H9 (cell line): ENCODE measurements at regions not wholly inside any gene's neighbourhood (a gene's known extent, or its start where the extent isn't known, plus 50 kb on each side); places are given as distances from the start of the nearest gene placed in this dataset.

Experiments used
- DNase-seq: peaks from one replicate; pipeline ENCODE4 v3.0.0-alpha.2; 2017
- H2AFZ ChIP-seq: one replicate; pipeline ENCODE4 v1.6.1; 2013; ENCODE audit warnings: mild to moderate bottlenecking, low read length, control low read depth, moderate library complexity
- H2AK5ac ChIP-seq: 2 replicates; pipeline ENCODE4 v1.6.1; 2013; ENCODE audit warnings: low read length, control low read depth, mixed read lengths; ENCODE audit not compliant: insufficient read length
- H2BK120ac ChIP-seq: one replicate; pipeline ENCODE4 v1.6.1; 2013; ENCODE audit warnings: low read depth, mild to moderate bottlenecking, low read length, control low read depth, inconsistent platforms; ENCODE audit not compliant: poor library complexity, severe bottlenecking
- H2BK12ac ChIP-seq: 2 replicates; pipeline ENCODE4 v1.6.1; 2013; ENCODE audit warnings: low read length, control low read depth, mixed read lengths, low read depth; ENCODE audit not compliant: insufficient read length
- H2BK15ac ChIP-seq: 2 replicates; pipeline ENCODE4 v1.6.1; 2013; ENCODE audit warnings: low read depth, low read length, control low read depth
- H2BK20ac ChIP-seq: one replicate; pipeline ENCODE4 v1.6.1; 2013; ENCODE audit warnings: low read depth, mild to moderate bottlenecking, low read length, control low read depth, inconsistent platforms; ENCODE audit not compliant: poor library complexity, severe bottlenecking
- H2BK5ac ChIP-seq: 2 replicates; pipeline ENCODE4 v1.6.1; 2013; ENCODE audit warnings: low read length, control low read depth, mixed read lengths; ENCODE audit not compliant: insufficient read length
- H3K14ac ChIP-seq: 2 replicates; pipeline ENCODE4 v1.6.1; 2013; ENCODE audit warnings: low read length, control low read depth; ENCODE audit not compliant: insufficient read depth
- H3K18ac ChIP-seq: 2 replicates; pipeline ENCODE4 v1.6.1; 2013; ENCODE audit warnings: low read depth, mild to moderate bottlenecking, mixed read lengths, low read length, control low read depth; ENCODE audit not compliant: insufficient read length
- H3K23ac ChIP-seq: 2 replicates; pipeline ENCODE4 v1.6.1; 2013; ENCODE audit warnings: low read length, control low read depth, mixed read lengths, low read depth; ENCODE audit not compliant: insufficient read length
- H3K23me2 ChIP-seq: 2 replicates; pipeline ENCODE4 v1.6.1; 2013; ENCODE audit warnings: low read depth, mild to moderate bottlenecking, mixed read lengths, low read length, control low read depth; ENCODE audit not compliant: insufficient read length, poor library complexity, severe bottlenecking
- H3K27ac ChIP-seq: 2 replicates; pipeline ENCODE4 v1.5.1; 2013; ENCODE audit warnings: low read length, control low read depth, mixed read lengths, low read depth; ENCODE audit not compliant: insufficient read length
- H3K27me3 ChIP-seq: 2 replicates; pipeline ENCODE4 v1.6.1; 2013; ENCODE audit warnings: low read length, control low read depth, inconsistent platforms; ENCODE audit not compliant: insufficient read depth
- H3K4ac ChIP-seq: 2 replicates; pipeline ENCODE4 v1.6.1; 2013; ENCODE audit warnings: low read depth, mild to moderate bottlenecking, control low read depth, inconsistent platforms, low read length, moderate library complexity
- H3K4me1 ChIP-seq: 2 replicates; pipeline ENCODE4 v1.6.1; 2013; ENCODE audit warnings: low read length, control low read depth, inconsistent platforms; ENCODE audit not compliant: insufficient read depth
- H3K4me2 ChIP-seq: 2 replicates; pipeline ENCODE4 v1.6.1; 2013; ENCODE audit warnings: low read length, control low read depth, mixed read lengths; ENCODE audit not compliant: insufficient read length, insufficient read depth
- H3K56ac ChIP-seq: 2 replicates; pipeline ENCODE4 v1.6.1; 2013; ENCODE audit warnings: low read depth, mild to moderate bottlenecking, mixed read lengths, low read length, control low read depth; ENCODE audit not compliant: insufficient read length
- H3K79me1 ChIP-seq: 2 replicates; pipeline ENCODE4 v1.6.1; 2013; ENCODE audit warnings: low read depth, mild to moderate bottlenecking, moderate library complexity, low read length, control low read depth, inconsistent platforms; ENCODE audit not compliant: insufficient read depth, poor library complexity, severe bottlenecking
- H3K79me2 ChIP-seq: 2 replicates; pipeline ENCODE4 v1.6.1; 2013; ENCODE audit warnings: low read length, control low read depth, inconsistent platforms; ENCODE audit not compliant: insufficient read depth
- H3K9ac ChIP-seq: 2 replicates; pipeline ENCODE4 v1.6.1; 2013; ENCODE audit warnings: low read length, control low read depth, mixed read lengths; ENCODE audit not compliant: insufficient read length; ENCODE audit errors: extremely low read depth
- H3K9me3 ChIP-seq: one replicate; pipeline ENCODE4 v1.6.1; 2013; ENCODE audit warnings: low read depth, low read length, inconsistent platforms; ENCODE audit not compliant: control insufficient read depth
- H3T11ph ChIP-seq: one replicate; pipeline ENCODE4 v1.6.1; 2013; ENCODE audit warnings: mild to moderate bottlenecking, low read length, control low read depth, inconsistent platforms
- H4K20me1 ChIP-seq: one replicate; pipeline ENCODE4 v1.6.1; 2013; ENCODE audit not compliant: control insufficient read depth, insufficient read length, insufficient read depth
- H4K5ac ChIP-seq: 2 replicates; pipeline ENCODE4 v1.6.1; 2013; ENCODE audit warnings: low read depth, mild to moderate bottlenecking, mixed read lengths, low read length, control low read depth; ENCODE audit not compliant: insufficient read length
- H4K8ac ChIP-seq: replicated peaks from 2 replicates; pipeline ENCODE4 v1.6.1; 2013; ENCODE audit warnings: low read length, control low read depth, mixed read lengths, low read depth; ENCODE audit not compliant: insufficient read length
- H4K91ac ChIP-seq: 2 replicates; pipeline ENCODE4 v1.6.1; 2013; ENCODE audit warnings: low read depth, mild to moderate bottlenecking, moderate library complexity, mixed read lengths, low read length, control low read depth; ENCODE audit not compliant: insufficient read length
- H3K27ac Mint-ChIP-seq, 3 experiments: 2 replicates in 2 of 3; 3 replicates in 1 of 3; pipeline ENCODE4 v1.8.0; 2020 to 2021; ENCODE audit warnings: mixed read lengths in 3 of 3, mild to moderate bottlenecking in 1 of 3, moderate library complexity in 1 of 3
- H3K27me3 Mint-ChIP-seq: 2 replicates; pipeline ENCODE4 v1.8.0; 2021; ENCODE audit warnings: low read depth, mild to moderate bottlenecking, moderate library complexity, mixed read lengths
- H3K36me3 Mint-ChIP-seq, 3 experiments: 2 replicates in 2 of 3; 3 replicates in 1 of 3; pipeline ENCODE4 v1.8.0; 2020 to 2021; ENCODE audit warnings: low read depth in 3 of 3, mixed read lengths in 3 of 3; ENCODE audit not compliant: insufficient read depth in 1 of 3
- H3K4me1 Mint-ChIP-seq, 2 experiments: 2 replicates each; pipeline ENCODE4 v1.8.0; 2020; ENCODE audit warnings: mixed read lengths in 2 of 2
- H3K4me3 Mint-ChIP-seq, 2 experiments: 2 replicates in 1 of 2; 3 replicates in 1 of 2; pipeline ENCODE4 v1.8.0; 2020 to 2021; ENCODE audit warnings: mild to moderate bottlenecking in 2 of 2, mixed read lengths in 2 of 2, moderate library complexity in 1 of 2
- H3K9me3 Mint-ChIP-seq, 2 experiments: 2 replicates in 1 of 2; 3 replicates in 1 of 2; pipeline ENCODE4 v1.8.0; 2020; ENCODE audit warnings: mild to moderate bottlenecking in 2 of 2, mixed read lengths in 2 of 2, moderate library complexity in 1 of 2
- WGBS: extraction: QIAGEN DNeasy Blood & Tissue Kit; methylation state at CpG from one replicate; pipeline ENCODE4 v1.1.7; 2013; ENCODE audit warnings: missing lambda C conversion rate, low lambda C conversion rate, mixed read lengths; ENCODE audit not compliant: insufficient read length; ENCODE audit errors: extremely low coverage; 5-methylcytosine and 5-hydroxymethylcytosine counted together
- TF ChIP-seq, protein P1 (sequence below): fragments of 200-600 bp; sonication (generic); conservative IDR thresholded peaks from 3 replicates; pipeline ENCODE4 v1.8.0; 2021; ENCODE audit warnings: antibody characterized with exemption, mild to moderate bottlenecking

DNA sequence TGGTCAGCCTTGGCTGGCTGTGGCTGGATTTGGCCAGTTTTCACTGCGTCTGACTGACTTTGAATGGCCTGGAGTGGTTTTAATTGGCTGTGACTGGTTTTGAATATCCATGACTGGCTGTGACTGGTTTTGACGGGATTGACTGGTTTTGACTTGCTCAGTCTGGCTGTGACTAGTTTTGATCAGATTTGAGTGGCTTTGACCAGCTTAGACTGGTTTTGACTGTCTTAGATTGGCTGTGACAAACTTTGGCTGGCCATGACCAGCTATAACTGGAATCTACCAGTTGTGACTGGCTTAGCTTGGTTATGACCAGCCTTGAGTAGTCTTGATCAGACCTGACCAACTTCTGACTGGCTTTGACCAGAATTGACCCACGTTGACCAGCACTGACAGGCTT, 168.4 kb upstream of the AMOT start:
- no peak overlapping the region for H3K4me3 Mint-ChIP-seq
- no peak overlapping the region for H3K56ac ChIP-seq
- no peaks in the 10 kb centered on the region; a peak in 1 of 5 replicates for H3K9me3 Mint-ChIP-seq
- H3K27me3 Mint-ChIP-seq, result peaks cover 2% of the 10 kb centered on the region
- no peak overlapping the region for H2BK5ac ChIP-seq
- H4K5ac ChIP-seq, result no peak overlapping the region
- H4K91ac ChIP-seq, result no peak overlapping the region
- no peaks in the 10 kb centered on the region for H3K79me2 ChIP-seq
- no peaks in the 10 kb centered on the region for H3K9me3 ChIP-seq
- H2BK120ac ChIP-seq, result no peak overlapping the region
- no peaks in the 10 kb centered on the region for H3K27me3 ChIP-seq
- H2AFZ ChIP-seq, result no peak overlapping the region
- peak overlapping the region; percentile 21 for H3K18ac ChIP-seq
- no peak overlapping the region for H3K27ac ChIP-seq
- no peak overlapping the region for H3K4ac ChIP-seq
- no peaks in the 10 kb centered on the region for H3K79me1 ChIP-seq
- H4K20me1 ChIP-seq, result no peaks in the 10 kb centered on the region
- H3T11ph ChIP-seq, result no peak overlapping the region
- H2BK20ac ChIP-seq, result no peak overlapping the region
- no peak for DNase-seq
- peaks cover 3% of the 10 kb centered on the region for H3K23me2 ChIP-seq
- TF ChIP-seq, protein P1, sequence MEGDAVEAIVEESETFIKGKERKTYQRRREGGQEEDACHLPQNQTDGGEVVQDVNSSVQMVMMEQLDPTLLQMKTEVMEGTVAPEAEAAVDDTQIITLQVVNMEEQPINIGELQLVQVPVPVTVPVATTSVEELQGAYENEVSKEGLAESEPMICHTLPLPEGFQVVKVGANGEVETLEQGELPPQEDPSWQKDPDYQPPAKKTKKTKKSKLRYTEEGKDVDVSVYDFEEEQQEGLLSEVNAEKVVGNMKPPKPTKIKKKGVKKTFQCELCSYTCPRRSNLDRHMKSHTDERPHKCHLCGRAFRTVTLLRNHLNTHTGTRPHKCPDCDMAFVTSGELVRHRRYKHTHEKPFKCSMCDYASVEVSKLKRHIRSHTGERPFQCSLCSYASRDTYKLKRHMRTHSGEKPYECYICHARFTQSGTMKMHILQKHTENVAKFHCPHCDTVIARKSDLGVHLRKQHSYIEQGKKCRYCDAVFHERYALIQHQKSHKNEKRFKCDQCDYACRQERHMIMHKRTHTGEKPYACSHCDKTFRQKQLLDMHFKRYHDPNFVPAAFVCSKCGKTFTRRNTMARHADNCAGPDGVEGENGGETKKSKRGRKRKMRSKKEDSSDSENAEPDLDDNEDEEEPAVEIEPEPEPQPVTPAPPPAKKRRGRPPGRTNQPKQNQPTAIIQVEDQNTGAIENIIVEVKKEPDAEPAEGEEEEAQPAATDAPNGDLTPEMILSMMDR, result no peak
- H4K8ac ChIP-seq, result no peak overlapping the region
- peak overlapping the region; percentile 25 for H2BK12ac ChIP-seq
- no peaks in the 10 kb centered on the region; a peak in 1 of 7 replicates for H3K36me3 Mint-ChIP-seq
- no CpG with 5 or more reads among the region's 3 CpGs for WGBS
- H3K9ac ChIP-seq, result no peak overlapping the region
- peak overlapping the region; percentile 47 for H2AK5ac ChIP-seq
- no peak overlapping the region for H3K4me2 ChIP-seq
- no peaks in the 10 kb centered on the region for H3K4me1 ChIP-seq
- no peak overlapping the region; a peak in 1 of 7 replicates for H3K27ac Mint-ChIP-seq
- no peaks in the 10 kb centered on the region for H3K4me1 Mint-ChIP-seq
- H2BK15ac ChIP-seq, result 0 out of 2 replicates have a peak overlapping the region, but pooled peaks have one; percentile 84
- no peak overlapping the region; the same call in 1 of the 2 replicates for H3K14ac ChIP-seq
- no peak overlapping the region for H3K23ac ChIP-seq
